DMS53 (cell line): ENCODE measurements at regions not wholly inside any gene's neighbourhood (a gene's known extent, or its start where the extent isn't known, plus 50 kb on each side); places are given as distances from the start of the nearest gene placed in this dataset.
A peak's percentile ranks its signal among the peaks of the same experiment; 100 is the strongest.
"Not testable (repeated sequence)": the region's sequence is repeated elsewhere in the genome, so short reads cannot be mapped to it uniquely, and the experiment has no call there.

Experiments used
- DNase-seq: peaks from one replicate; lab custom pipeline; 2025; lab: John Stamatoyannopoulos, UW

GRCh38 chr16:27600381-27600780 is 50.4 kb downstream of the KATNIP start:
- DNase-seq, result no peak

- DNase-seq, result no peak
These were observed 52.2 kb downstream of the KATNIP start for GRCh38 chr16:27602103-27602502.

GRCh38 chr16:27605500-27606106 is 55.7 kb downstream of the KATNIP start:
- peak; percentile 40 for DNase-seq

DNA sequence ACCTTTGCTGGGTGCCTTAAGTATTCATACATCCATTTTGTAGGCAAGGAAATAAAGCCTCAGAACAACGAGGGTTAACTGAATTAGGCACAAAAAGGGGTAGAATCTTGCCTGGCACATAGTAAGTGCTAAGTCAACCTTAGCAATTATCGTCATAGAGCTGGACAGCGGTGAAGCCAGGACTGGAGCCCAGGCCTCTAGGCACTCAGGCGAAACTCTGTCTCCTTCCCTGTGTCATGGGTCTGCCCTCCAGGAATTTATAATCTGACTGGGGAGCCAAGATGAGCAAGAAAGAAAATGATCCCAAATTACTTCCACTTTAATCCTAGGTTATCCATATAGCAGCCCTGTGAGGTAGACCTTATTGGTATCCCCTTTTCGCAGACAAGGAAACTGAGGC is 61.4 kb downstream of the KATNIP start:
- no peak for DNase-seq

GRCh38 chr16:27613238-27613791 is 63.4 kb downstream of the KATNIP start:
- no peak for DNase-seq

GRCh38 chr16:27617665-27618064 is 67.7 kb downstream of the KATNIP start:
- DNase-seq, result no peak

DNA sequence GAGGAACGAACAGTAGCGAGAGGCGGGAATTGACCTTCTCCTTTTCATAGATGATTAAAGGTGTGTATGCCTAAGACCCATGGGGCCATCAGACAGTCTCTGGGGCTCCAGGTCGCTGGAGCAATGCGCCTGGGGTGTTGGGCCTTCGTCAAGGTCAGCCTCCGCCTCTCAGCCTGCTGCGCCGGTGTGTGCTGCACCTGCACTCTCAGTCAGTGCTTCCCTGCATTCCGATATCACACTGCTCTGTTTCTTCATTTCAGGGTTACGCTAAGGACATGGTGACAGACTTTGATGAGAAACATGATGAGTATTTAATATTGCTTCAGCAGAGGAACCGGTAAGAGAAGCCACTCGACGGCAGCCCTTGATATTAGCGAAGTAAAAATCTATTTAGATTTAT is 68.2 kb downstream of the KATNIP start:
- DNase-seq, result no peak

- DNase-seq, result no peak
These were observed 68.8 kb downstream of the KATNIP start for GRCh38 chr16:27618606-27619327.

DNA sequence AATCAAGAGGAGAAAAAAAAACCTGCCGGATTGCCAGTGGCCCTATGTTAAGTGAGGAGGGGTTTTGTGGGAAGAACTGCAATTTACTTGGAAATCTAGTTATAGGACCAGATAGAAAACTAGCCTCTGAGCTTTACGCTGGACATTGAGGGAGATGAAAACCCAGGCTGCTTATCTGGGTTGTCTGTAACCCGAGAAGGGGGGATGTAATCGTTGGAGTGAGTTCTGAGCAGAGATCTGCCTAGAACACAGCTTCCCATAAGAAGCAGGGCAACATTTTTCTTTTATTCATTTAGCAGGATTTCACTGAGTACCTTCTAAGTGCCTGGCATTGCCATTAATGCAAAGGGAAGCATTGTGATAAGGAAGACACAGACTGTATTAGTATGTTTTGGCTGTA is 70.6 kb downstream of the KATNIP start:
- DNase-seq, result no peak

- DNase-seq, result no peak
These were observed 74.5 kb downstream of the KATNIP start for GRCh38 chr16:27624154-27625049.

DNA sequence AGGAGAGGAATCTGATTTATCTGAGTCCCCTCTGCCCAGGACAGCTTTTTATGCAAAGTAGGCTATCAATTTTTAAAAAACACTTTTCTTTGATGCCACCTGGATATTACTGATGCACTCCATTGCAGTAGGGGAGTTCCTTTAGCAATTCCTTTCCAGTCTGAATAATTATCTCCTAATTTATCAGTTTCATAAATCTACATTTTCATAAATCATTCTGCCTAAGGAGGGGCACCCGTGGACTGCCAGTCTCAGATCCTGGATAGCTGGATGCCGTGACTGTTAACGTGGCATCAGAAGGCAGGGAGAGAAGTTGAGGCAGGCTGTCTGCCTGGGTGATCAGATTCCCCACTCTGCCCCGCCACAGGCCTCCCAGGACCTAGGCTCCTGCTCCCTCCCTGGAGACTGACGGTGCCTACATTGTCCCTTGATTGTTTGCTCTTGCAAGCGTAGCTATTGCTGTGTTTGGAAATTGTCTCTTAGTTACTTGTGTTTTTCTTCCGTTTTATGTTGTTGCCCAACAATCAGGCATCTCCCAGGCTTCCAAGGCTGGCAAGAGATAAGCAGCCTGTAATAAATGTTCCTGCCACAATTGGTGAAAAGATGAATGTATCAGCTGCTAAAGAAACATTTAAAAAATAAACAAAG is 75.2 kb downstream of the KATNIP start:
- no peak for DNase-seq

- DNase-seq, result no peak
These were observed 77.2 kb downstream of the KATNIP start for GRCh38 chr16:27627136-27627535.

GRCh38 chr16:27628241-27628942 is 78.4 kb downstream of the KATNIP start:
- no peak for DNase-seq

DNA sequence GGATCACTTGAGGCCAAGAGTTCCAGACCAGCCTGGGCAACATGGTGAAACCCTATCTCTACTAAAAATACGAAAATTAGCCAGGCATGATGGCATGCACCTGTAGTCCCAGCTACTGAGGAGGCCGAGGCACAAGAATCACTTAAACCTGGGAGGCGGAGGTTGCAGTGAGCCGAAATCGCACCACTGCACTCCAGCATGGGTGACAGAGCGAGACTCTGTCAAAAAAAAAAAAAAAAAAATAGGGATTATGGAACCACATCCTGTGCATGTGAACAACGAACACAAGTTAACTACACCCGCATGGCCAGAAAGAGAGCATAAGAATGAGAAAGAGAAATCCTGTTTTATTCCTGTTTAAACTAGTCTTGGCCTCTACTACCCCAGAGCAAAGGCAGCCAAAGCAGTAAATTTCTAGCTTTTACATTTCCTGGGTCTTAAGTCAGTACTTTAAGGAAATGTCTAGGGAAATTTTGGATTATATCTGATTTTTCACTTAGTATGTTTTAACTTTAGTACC is 79.1 kb downstream of the KATNIP start:
- not testable (repeated sequence) for DNase-seq

DNA sequence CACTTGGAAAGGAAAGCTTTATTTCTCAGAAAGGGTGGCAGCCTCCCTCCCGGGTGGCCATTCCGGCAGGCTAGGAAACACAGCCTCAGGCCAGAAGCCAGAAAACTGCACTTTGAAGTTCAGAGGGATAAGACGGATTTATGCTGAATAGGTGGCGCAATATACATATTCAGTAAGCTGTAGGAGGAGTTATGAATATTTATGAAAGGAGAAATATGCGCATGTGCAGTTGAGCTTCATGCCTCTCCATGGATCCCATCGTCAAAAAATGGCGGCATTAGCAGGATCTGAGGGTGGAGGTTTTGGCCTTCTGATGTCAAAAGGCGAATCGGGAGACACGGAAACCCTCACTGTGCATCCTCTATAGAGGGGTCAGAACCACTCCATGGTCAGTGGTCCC is 82.3 kb downstream of the KATNIP start:
- DNase-seq, result no peak

- no peak for DNase-seq
These were observed 83.3 kb downstream of the KATNIP start for GRCh38 chr16:27633221-27633620.

GRCh38 chr16:27633721-27634120 is 83.8 kb downstream of the KATNIP start:
- no peak for DNase-seq

GRCh38 chr16:27634779-27635178 is 84.8 kb downstream of the KATNIP start:
- no peak for DNase-seq

DNA sequence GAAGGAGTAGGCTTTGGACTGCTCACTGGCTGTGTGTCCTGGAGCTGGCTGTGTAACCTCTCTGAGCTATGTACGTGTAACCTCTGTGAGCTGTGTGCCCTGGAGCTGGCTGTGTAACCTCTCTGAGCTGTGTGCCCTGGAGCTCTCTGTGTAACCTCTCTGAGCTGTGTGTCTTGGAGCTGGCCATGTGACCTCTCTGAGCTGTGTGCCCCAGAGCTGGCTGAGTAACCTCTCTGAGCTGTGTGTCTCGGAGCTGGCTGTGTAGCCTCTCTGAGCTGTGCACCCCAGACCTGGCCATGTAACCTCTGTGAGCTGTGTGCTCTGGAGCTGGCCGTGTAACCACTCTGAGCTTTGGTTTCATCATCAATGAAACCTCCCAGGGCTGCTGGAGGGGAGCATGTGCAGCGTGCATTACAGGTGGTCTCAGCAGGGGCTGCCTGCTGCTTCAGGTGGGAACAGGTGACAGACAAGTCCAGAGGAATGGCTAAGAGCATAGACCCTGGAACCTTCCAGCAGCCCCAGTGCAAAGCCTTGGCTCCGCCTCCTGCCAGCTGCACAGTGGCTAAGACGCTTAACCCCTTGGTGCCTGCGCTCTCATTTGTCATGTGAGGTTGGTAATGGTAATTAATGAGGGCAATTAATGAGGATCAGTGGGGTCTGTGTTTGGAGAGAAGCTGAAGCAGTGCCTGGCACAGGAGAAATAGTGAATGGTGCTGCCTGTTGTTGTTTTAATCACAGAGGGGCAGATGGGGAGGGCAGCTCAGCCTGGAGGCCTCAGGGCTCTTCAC is 86.7 kb downstream of the KATNIP start:
- DNase-seq, result no peak

DNA sequence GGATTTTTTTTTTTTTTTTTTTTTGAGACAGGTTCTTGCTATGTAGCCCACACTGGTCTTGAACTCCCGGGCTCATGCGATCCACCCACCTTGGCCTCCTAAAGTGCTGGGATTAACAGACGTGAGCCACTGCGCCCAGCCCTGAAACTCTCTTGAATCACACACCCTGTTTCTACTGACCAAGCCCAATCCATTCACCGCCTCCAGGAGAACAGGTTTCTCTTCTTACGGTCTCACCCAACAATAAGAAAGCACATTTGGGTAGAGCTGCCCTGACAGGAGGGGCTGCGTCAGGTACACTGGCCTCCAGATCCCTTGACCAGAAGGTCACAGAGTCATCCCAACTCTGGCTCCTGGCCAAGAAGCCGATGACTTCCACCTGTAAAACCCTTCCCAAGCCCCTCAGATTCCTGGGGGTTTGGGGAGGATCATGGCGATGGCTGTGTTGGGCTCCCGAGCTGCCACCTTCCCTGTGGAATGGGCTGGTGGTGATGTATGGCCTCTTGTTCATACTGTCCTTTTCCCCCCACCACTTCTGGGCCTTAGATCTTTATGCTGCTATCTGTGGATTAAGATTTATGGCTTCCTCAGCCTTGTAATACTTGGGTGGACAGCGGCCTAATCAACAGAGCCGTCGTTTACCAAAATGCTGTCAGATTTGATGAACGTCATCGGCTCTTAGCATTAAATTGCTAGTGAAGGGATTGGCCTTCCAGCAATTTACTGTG is 89.1 kb downstream of the KATNIP start:
- no peak for DNase-seq
